GM12891 (cell line): ENCODE measurements at regions not wholly inside any gene's neighbourhood (a gene's known extent, or its start where the extent isn't known, plus 50 kb on each side); places are given as distances from the start of the nearest gene placed in this dataset.

ENCODE experiments used
- POLR2A ChIP-seq: IDR thresholded peaks from 2 replicates; pipeline ENCODE4 v1.6.1; 2011; ENCODE audit warnings: low read depth, low read length, control low read depth
- POLR2AphosphoS5 ChIP-seq: IDR thresholded peaks from 2 replicates; pipeline ENCODE4 v1.6.1; 2011; ENCODE audit warnings: low read depth, low read length, control low read depth
- SPI1 ChIP-seq: IDR thresholded peaks from 2 replicates; pipeline ENCODE4 v1.6.1; 2011; ENCODE audit warnings: low read depth, low read length, control low read depth
- TAF1 ChIP-seq: IDR thresholded peaks from 2 replicates; pipeline ENCODE4 v1.6.1; 2011; ENCODE audit warnings: low read depth, low read length, control low read depth

DNA sequence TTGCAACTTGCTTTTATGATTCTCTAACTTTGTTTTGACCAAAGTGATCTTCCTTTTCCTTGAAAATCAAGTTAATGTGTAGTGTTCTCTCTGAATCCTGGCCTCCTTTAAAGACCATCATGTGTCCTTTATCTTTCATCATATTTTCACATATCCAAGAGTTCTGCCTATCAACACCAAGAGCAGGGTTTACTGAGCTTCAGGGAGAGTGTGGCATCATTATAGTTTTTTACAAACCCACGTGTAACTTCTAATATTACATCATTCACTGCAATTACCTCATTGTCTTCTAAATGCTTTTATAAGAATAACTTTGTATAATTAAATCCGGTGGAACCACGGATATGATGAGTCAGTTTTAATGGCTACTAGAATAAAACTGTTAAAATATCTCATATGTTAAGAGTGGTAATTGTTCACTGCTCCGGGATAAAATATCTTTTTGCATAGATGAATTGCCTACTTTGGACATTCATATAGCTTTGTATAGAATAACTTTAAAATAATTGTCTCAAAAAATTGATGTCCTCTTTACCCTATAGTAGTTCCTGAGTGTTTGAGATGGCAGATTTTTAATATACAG, 248.8 kb upstream of the GRM7 start:
- no peak for TF ChIP-seq POLR2A
- no peak for TF ChIP-seq POLR2AphosphoS5
- TF ChIP-seq TAF1 = no peak
- TF ChIP-seq SPI1 = no peak
